Uterus (tissue), 2 donors: ENCODE measurements at regions not wholly inside any gene's neighbourhood (a gene's known extent, or its start where the extent isn't known, plus 50 kb on each side); places are given as distances from the start of the nearest gene placed in this dataset.

Source experiments
- CTCF ChIP-seq, 4 experiments: fragments of 200-600 bp in 2 of 4; fragments of 450-650 bp in 2 of 4; sonication (generic) in 2 of 4; IDR thresholded peaks; one replicate each; pipeline ENCODE4 v1.5.1; 2016 to 2019; ENCODE audit warnings: antibody characterized with exemption in 4 of 4, mild to moderate bottlenecking in 2 of 4, moderate library complexity in 1 of 4
- POLR2A ChIP-seq, 2 donors: fragments of 450-650 bp; IDR thresholded peaks; one replicate each; pipeline ENCODE4 v1.6.1; 2016; ENCODE audit warnings: antibody characterized with exemption in 2 of 2, mild to moderate bottlenecking in 1 of 2, moderate library complexity in 1 of 2

- TF ChIP-seq CTCF (IDR thresholded peaks at IDR 0.05) (no peak), POLR2A (IDR thresholded peaks at IDR 0.05) (no peak)
Observed at GRCh38 chr2:128681507-128681906, 362.8 kb upstream of the HS6ST1 start.
